ENCODE measurements at regions not wholly inside any gene's neighbourhood (a gene's known extent, or its start where the extent isn't known, plus 50 kb on each side); places are given as distances from the start of the nearest gene placed in this dataset.

DNA sequence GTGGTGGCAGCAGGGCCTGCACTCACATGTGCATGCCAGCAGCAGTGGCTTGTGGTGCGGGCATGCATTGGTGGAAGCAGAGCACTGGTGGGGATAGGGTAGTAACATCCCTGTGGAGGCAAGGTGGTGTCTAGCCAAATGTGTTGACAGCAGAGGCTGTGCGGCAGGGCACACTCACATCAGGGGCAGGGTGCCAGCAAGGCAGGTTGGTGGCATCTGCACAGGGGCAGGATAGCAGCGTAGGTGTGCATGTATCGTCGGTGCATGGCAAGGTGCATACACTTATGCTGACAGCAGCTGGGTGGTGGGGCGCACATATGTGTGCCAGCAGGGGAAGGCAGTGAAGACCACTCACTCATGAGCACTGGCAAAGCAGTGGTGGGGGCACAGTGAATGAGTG, 211.5 kb upstream of the CSNK1A1L start:
- TF ChIP-seq CTCF (IDR thresholded peaks at IDR 0.05) = no peak
- ATAC-seq = no peak
- Histone ChIP-seq H3K4me3 (no peak overlapping the region), H3K9me3 (no peaks in the 10 kb centered on the region), H3K4me1 (no peaks in the 10 kb centered on the region), H3K27ac (no peak overlapping the region), H3K36me3 (no peaks in the 10 kb centered on the region), H3K27me3 (ENCODE audit: low read depth) (no peaks in the 10 kb centered on the region)
- no peak for DNase-seq
- intact Hi-C loops (cut with DNase I) = no loop called here

DNA sequence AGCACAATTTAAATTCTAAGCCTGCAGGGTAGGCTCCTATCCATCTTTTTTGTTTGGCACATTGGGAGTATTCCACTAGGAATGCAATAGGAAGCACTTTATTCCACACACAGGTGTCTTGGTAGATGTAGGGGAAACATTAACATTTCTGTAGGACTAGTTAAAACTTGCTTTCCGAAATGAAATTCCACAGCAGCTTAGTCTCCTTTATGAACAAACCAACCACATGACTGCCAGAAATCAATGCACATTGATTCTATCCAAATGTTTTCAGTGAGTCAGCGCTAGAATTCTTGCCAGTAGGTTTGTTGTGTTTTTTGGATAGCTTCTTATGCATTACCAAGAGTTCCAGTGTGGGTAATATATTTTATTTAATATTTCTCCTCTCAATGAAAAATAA, 207.9 kb upstream of the CSNK1A1L start:
- no peak overlapping the region for H3K27ac ChIP-seq
- TF ChIP-seq CTCF (IDR thresholded peaks at IDR 0.05) = no peak
- ATAC-seq (no peak), DNase-seq (no peak)
- no peaks in the 10 kb centered on the region for H3K4me1 ChIP-seq
- H3K9me3 ChIP-seq = no peaks in the 10 kb centered on the region
- no peak overlapping the region for H3K4me3 ChIP-seq
- intact Hi-C loops (cut with DNase I) = no loop called here
- no peaks in the 10 kb centered on the region for H3K27me3 ChIP-seq (ENCODE audit: low read depth)
- no peaks in the 10 kb centered on the region for H3K36me3 ChIP-seq

DNA sequence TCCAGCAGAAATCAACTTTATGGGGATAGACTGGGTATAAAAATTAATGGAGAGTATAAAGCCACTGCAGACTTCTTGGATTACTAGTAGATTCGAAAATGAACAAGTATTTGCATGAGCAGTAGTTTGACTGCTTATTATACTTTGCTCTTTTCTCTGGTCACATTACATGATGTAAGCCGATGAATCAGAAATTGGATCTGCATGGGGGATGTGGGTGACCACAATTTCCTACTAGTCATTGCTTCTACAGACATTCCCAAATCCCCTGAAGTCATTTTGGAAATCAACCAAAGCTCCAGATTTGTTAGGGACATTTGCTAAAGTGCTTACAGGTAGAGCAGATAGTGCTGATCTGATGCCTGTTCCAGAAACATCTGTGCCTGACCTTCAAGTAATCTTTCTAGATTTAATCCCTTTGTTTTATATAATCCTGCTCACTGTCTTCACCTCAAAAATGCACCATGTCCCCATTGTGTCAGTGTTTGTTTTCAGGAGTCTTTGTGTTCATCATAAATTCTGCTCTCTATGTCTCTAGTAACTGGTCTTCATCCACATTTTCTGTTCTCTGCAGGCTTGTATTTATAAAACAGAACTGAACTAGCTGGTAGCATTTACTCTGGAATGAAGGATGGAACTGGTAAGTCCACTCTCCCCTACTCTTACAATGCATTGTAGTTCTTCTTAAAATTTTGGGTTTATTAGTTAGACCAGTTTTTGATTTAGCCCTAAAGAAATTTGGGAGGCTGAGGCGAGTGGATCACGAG, 201.5 kb upstream of the CSNK1A1L start:
- Histone ChIP-seq H3K9me3 (no peaks in the 10 kb centered on the region), H3K27ac (no peak overlapping the region), H3K4me3 (no peak overlapping the region), H3K4me1 (no peaks in the 10 kb centered on the region), H3K27me3 (ENCODE audit: low read depth) (no peaks in the 10 kb centered on the region), H3K36me3 (no peaks in the 10 kb centered on the region)
- intact Hi-C loops (cut with DNase I) = no loop called here
- no peak for TF ChIP-seq CTCF (IDR thresholded peaks at IDR 0.05)
- DNase-seq = no peak
- no peak for ATAC-seq

DNA sequence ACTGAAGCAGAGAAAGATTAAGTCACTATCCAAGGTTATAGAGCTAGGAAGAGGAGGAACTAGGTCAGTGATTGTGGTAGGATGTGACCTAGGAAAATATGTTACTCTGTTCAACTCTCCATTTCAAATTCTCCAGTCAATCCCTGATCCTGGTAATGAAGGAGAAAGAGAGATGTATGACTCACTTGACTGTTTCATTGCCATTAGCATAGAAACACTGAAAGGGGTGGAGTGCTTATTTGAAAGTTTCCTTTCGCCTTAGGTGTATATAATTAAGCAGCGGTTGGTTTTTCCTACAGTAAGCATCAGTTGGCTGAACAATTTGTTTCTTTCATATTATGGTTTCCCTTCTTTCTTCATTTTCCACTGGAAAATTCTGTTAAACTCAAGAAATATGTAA, 198.1 kb upstream of the CSNK1A1L start:
- H3K27me3 ChIP-seq (ENCODE audit: low read depth) = no peaks in the 10 kb centered on the region
- DNase-seq (no peak), ATAC-seq (no peak)
- H3K9me3 ChIP-seq = no peaks in the 10 kb centered on the region
- intact Hi-C loops (cut with DNase I) = no loop called here
- no peak overlapping the region for H3K4me3 ChIP-seq
- TF ChIP-seq CTCF (IDR thresholded peaks at IDR 0.05) = no peak
- H3K4me1 ChIP-seq = no peaks in the 10 kb centered on the region
- H3K27ac ChIP-seq = no peak overlapping the region
- H3K36me3 ChIP-seq = no peaks in the 10 kb centered on the region

- intact Hi-C loops (cut with DNase I) = no loop called here
- no peak for DNase-seq
- Histone ChIP-seq H3K27ac (no peak overlapping the region), H3K9me3 (no peaks in the 10 kb centered on the region), H3K27me3 (ENCODE audit: low read depth) (no peaks in the 10 kb centered on the region), H3K4me3 (no peak overlapping the region), H3K36me3 (no peaks in the 10 kb centered on the region), H3K4me1 (no peaks in the 10 kb centered on the region)
- ATAC-seq = no peak
- no peak for TF ChIP-seq CTCF (IDR thresholded peaks at IDR 0.05)
These were observed 197.2 kb upstream of the CSNK1A1L start for GRCh38 chr13:37302686-37303085.
